Keratinocyte (primary cell): ENCODE measurements at regions not wholly inside any gene's neighbourhood (a gene's known extent, or its start where the extent isn't known, plus 50 kb on each side); places are given as distances from the start of the nearest gene placed in this dataset.

Experiments
- DNase-seq: peaks from one replicate; pipeline ENCODE4 v3.0.0-alpha.2; 2011; ENCODE audit warnings: low read depth, missing footprints, low spot score
- FAIRE-seq: peaks from 2 replicates; lab custom pipeline; 2011; peaks lifted over from hg19 to GRCh38; lab: Jason Lieb, UNC
- H2AFZ ChIP-seq: 2 replicates; pipeline ENCODE4 v1.6.0; 2012; ENCODE audit warnings: low read length, control low read depth, inconsistent platforms; ENCODE audit not compliant: control insufficient read depth
- H3K27ac ChIP-seq: 2 replicates; pipeline ENCODE4 v1.5.1; 2011; ENCODE audit warnings: low read length; ENCODE audit not compliant: control insufficient read depth, insufficient read depth
- H3K27me3 ChIP-seq: 3 replicates; pipeline ENCODE4 v1.6.0; 2011; ENCODE audit warnings: low read length; ENCODE audit not compliant: control insufficient read depth, insufficient read depth; ENCODE audit errors: extremely low read depth
- H3K36me3 ChIP-seq, 2 experiments: 2 replicates in 1 of 2; 3 replicates in 1 of 2; pipeline ENCODE4 v1.5.1; 2011; ENCODE audit warnings: low read length in 2 of 2, mild to moderate bottlenecking in 1 of 2; ENCODE audit not compliant: control insufficient read depth in 2 of 2, insufficient read depth in 2 of 2; ENCODE audit errors: extremely low read depth in 1 of 2
- H3K4me1 ChIP-seq: 3 replicates; pipeline ENCODE4 v1.5.1; 2011; ENCODE audit warnings: low read length; ENCODE audit not compliant: control insufficient read depth, insufficient read depth; ENCODE audit errors: extremely low read depth
- H3K4me2 ChIP-seq: 3 replicates; pipeline ENCODE4 v1.6.0; 2011; ENCODE audit warnings: low read depth, low read length; ENCODE audit not compliant: control insufficient read depth, insufficient read depth; ENCODE audit errors: extremely low read depth
- H3K4me3 ChIP-seq, 3 experiments: fragments of 200-600 bp in 1 of 3; sonication (generic) in 1 of 3; 2 replicates in 2 of 3; 3 replicates in 1 of 3; pipeline ENCODE4 v1.5.1; 2011 to 2016; ENCODE audit warnings: low read length in 3 of 3, mild to moderate bottlenecking in 3 of 3, control low read depth in 2 of 3, inconsistent platforms in 1 of 3, low read depth in 1 of 3, mixed read lengths in 1 of 3, mixed run types in 1 of 3, moderate library complexity in 1 of 3; ENCODE audit not compliant: control insufficient read depth in 2 of 3, insufficient read depth in 2 of 3; ENCODE audit errors: extremely low read depth in 1 of 3
- H3K79me2 ChIP-seq: 2 replicates; pipeline ENCODE4 v1.6.0; 2012; ENCODE audit warnings: low read length; ENCODE audit not compliant: control insufficient read depth, insufficient read depth
- H3K9ac ChIP-seq: 3 replicates; pipeline ENCODE4 v1.6.0; 2011; ENCODE audit warnings: low read length; ENCODE audit not compliant: control insufficient read depth, insufficient read depth; ENCODE audit errors: extremely low read depth
- H3K9me1 ChIP-seq: 3 replicates; pipeline ENCODE4 v1.6.0; 2011; ENCODE audit warnings: low read length; ENCODE audit not compliant: control insufficient read depth, insufficient read depth; ENCODE audit errors: extremely low read depth
- H3K9me3 ChIP-seq: 2 replicates; pipeline ENCODE4 v1.5.1; 2012; ENCODE audit warnings: low read depth, low read length; ENCODE audit not compliant: control insufficient read depth
- H4K20me1 ChIP-seq: 3 replicates; pipeline ENCODE4 v1.6.0; 2011; ENCODE audit warnings: low read length; ENCODE audit not compliant: control insufficient read depth, insufficient read depth; ENCODE audit errors: extremely low read depth
- EZH2 ChIP-seq: IDR thresholded peaks from one replicate; pipeline ENCODE4 v1.6.1; 2012; ENCODE audit warnings: inconsistent platforms, mild to moderate bottlenecking, low read length, moderate library complexity
- dilution Hi-C: fragments of 300-500 bp; cut with MboI; formaldehyde crosslinking; loops from one replicate; pipeline ENCODE4 v1.7.0; 2020; ENCODE audit warnings: low sequenced_read_pairs; ENCODE audit not compliant: extremely low pct_ligation_motif_present
- TF ChIP-seq, protein P1 (sequence below), 3 experiments: IDR thresholded peaks in 1 of 3; conservative IDR thresholded peaks in 1 of 3; optimal IDR thresholded peaks in 1 of 3; 2 replicates in 2 of 3; 3 replicates in 1 of 3; pipeline versions ENCODE3 to v1.5.1; 2011; ENCODE audit warnings: low read length in 3 of 3, mild to moderate bottlenecking in 3 of 3, moderate library complexity in 2 of 3, control low read depth in 1 of 3, inconsistent platforms in 1 of 3; ENCODE audit not compliant: insufficient read depth in 2 of 3; ENCODE audit errors: extremely low read depth in 1 of 3

- Histone ChIP-seq H3K79me2 (no peaks in the 10 kb centered on the region), H3K4me2 (no peak overlapping the region), H3K4me3 (no peak overlapping the region), H3K9me3 (no peaks in the 10 kb centered on the region), H4K20me1 (no peaks in the 10 kb centered on the region), H3K9me1 (no peaks in the 10 kb centered on the region), H3K9ac (no peak overlapping the region), H2AFZ (no peak overlapping the region), H3K4me1 (no peaks in the 10 kb centered on the region), H3K36me3 (no peaks in the 10 kb centered on the region), H3K27ac (no peak overlapping the region), H3K27me3 (no peaks in the 10 kb centered on the region)
- TF ChIP-seq EZH2 = no peak
- TF ChIP-seq, protein P1, sequence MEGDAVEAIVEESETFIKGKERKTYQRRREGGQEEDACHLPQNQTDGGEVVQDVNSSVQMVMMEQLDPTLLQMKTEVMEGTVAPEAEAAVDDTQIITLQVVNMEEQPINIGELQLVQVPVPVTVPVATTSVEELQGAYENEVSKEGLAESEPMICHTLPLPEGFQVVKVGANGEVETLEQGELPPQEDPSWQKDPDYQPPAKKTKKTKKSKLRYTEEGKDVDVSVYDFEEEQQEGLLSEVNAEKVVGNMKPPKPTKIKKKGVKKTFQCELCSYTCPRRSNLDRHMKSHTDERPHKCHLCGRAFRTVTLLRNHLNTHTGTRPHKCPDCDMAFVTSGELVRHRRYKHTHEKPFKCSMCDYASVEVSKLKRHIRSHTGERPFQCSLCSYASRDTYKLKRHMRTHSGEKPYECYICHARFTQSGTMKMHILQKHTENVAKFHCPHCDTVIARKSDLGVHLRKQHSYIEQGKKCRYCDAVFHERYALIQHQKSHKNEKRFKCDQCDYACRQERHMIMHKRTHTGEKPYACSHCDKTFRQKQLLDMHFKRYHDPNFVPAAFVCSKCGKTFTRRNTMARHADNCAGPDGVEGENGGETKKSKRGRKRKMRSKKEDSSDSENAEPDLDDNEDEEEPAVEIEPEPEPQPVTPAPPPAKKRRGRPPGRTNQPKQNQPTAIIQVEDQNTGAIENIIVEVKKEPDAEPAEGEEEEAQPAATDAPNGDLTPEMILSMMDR (optimal IDR thresholded peaks at IDR 0.05 in 1 of 3, IDR thresholded peaks at IDR 0.05 in 1 of 3, conservative IDR thresholded peaks at IDR 0.05 in 1 of 3; ENCODE audit: extremely low read depth in 1 of 3, insufficient read depth in 2 of 3, low read length in 3 of 3) = no peak
- dilution Hi-C loops = loop anchor here (10.0 kb wide), 1 partner anchor 89 kb away; no protein-coding TSS in a partner anchor
- DNase-seq = no peak
- no peak for FAIRE-seq
Measured at GRCh38 chr2:187995556-187995955, 296.1 kb upstream of the GULP1 start.

DNA sequence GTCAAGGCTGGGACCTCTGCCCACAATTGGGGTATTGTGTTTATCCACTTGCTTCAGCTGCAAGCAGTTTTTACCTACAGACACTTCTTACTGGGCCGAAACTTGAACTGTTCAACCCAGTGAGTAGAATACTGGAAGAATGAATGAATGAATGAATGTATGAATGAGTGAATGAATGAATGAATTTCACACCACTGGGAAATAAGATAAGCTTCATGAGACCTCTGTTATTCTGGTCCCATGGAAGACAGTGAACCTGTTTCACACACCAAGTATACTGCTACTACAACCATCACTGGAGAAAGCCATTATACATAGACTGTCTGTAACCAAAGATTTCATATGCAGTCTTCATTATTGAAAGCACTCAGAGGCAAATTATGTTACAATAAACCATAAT is 295.0 kb upstream of the GULP1 start:
- Histone ChIP-seq H3K9me1 (no peaks in the 10 kb centered on the region), H4K20me1 (no peaks in the 10 kb centered on the region), H3K79me2 (no peaks in the 10 kb centered on the region), H3K27ac (no peak overlapping the region), H3K4me1 (no peaks in the 10 kb centered on the region), H3K9ac (no peak overlapping the region), H3K36me3 (no peaks in the 10 kb centered on the region), H3K9me3 (no peaks in the 10 kb centered on the region), H2AFZ (no peak overlapping the region), H3K4me3 (no peak overlapping the region), H3K4me2 (no peak overlapping the region), H3K27me3 (no peaks in the 10 kb centered on the region)
- no peak for FAIRE-seq
- TF ChIP-seq, protein P1 (optimal IDR thresholded peaks at IDR 0.05 in 1 of 3, IDR thresholded peaks at IDR 0.05 in 1 of 3, conservative IDR thresholded peaks at IDR 0.05 in 1 of 3; ENCODE audit: extremely low read depth in 1 of 3, insufficient read depth in 2 of 3, low read length in 3 of 3) = no peak
- TF ChIP-seq EZH2 = no peak
- dilution Hi-C loops = loop anchor here (10.0 kb wide), 1 partner anchor 88 kb away; no protein-coding TSS in a partner anchor
- DNase-seq = no peak
